Glutamatergic neuron (in vitro differentiated cells): ENCODE measurements at regions not wholly inside any gene's neighbourhood (a gene's known extent, or its start where the extent isn't known, plus 50 kb on each side); places are given as distances from the start of the nearest gene placed in this dataset.

Source experiments
- DNase-seq: peaks from one replicate; pipeline ENCODE4 v3.0.0; 2022
- H3K27ac Mint-ChIP-seq: one replicate; pipeline ENCODE4 v1.8.0; 2020; ENCODE audit warnings: mild to moderate bottlenecking, mixed read lengths, inconsistent platforms; ENCODE audit not compliant: unreplicated experiment
- H3K27me3 Mint-ChIP-seq: one replicate; pipeline ENCODE4 v1.8.0; 2020; ENCODE audit warnings: mild to moderate bottlenecking, moderate library complexity, mixed read lengths, inconsistent platforms; ENCODE audit not compliant: unreplicated experiment
- H3K36me3 Mint-ChIP-seq: one replicate; pipeline ENCODE4 v1.8.0; 2020; ENCODE audit warnings: mild to moderate bottlenecking, mixed read lengths, inconsistent platforms; ENCODE audit not compliant: unreplicated experiment
- H3K4me1 Mint-ChIP-seq: one replicate; pipeline ENCODE4 v1.8.0; 2020; ENCODE audit warnings: mild to moderate bottlenecking, low read depth, mixed read lengths, inconsistent platforms; ENCODE audit not compliant: unreplicated experiment
- H3K4me3 Mint-ChIP-seq: one replicate; pipeline ENCODE4 v1.8.0; 2020; ENCODE audit warnings: mild to moderate bottlenecking, mixed read lengths, inconsistent platforms; ENCODE audit not compliant: unreplicated experiment
- H3K9me3 Mint-ChIP-seq: one replicate; pipeline ENCODE4 v1.8.0; 2020; ENCODE audit warnings: mild to moderate bottlenecking, moderate library complexity, mixed read lengths, inconsistent platforms; ENCODE audit not compliant: unreplicated experiment
- TF ChIP-seq, protein P1 (sequence below): fragments of 200-600 bp; sonication (generic); IDR thresholded peaks from one replicate; pipeline ENCODE4 v1.5.0; 2021; ENCODE audit not compliant: partially characterized antibody, unreplicated experiment

DNA sequence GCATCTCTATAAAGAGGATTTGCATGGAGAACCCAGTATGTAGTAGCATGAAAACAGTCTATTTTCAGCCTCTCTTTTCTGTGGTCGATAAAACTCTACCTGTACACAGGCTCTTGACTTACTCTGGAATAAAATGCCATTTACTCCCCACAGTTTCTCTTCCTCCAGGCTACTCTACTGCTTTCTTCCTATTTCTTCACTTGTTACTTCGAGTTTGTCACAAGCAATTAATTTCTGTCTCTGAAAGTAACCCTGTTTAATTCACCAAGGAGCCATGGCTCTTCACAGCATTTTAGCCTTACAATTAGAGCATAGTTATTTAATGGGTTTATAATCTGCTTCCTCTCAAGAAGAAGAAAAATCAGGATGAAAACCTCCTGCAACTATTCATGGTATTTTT is 472.9 kb upstream of the PRKX start:
- no peaks in the 10 kb centered on the region for H3K4me1 Mint-ChIP-seq
- no peak for DNase-seq
- H3K4me3 Mint-ChIP-seq = no peak overlapping the region
- H3K27me3 Mint-ChIP-seq = no peaks in the 10 kb centered on the region
- no peaks in the 10 kb centered on the region for H3K9me3 Mint-ChIP-seq
- H3K36me3 Mint-ChIP-seq = no peaks in the 10 kb centered on the region
- H3K27ac Mint-ChIP-seq = no peak overlapping the region
- TF ChIP-seq, protein P1, sequence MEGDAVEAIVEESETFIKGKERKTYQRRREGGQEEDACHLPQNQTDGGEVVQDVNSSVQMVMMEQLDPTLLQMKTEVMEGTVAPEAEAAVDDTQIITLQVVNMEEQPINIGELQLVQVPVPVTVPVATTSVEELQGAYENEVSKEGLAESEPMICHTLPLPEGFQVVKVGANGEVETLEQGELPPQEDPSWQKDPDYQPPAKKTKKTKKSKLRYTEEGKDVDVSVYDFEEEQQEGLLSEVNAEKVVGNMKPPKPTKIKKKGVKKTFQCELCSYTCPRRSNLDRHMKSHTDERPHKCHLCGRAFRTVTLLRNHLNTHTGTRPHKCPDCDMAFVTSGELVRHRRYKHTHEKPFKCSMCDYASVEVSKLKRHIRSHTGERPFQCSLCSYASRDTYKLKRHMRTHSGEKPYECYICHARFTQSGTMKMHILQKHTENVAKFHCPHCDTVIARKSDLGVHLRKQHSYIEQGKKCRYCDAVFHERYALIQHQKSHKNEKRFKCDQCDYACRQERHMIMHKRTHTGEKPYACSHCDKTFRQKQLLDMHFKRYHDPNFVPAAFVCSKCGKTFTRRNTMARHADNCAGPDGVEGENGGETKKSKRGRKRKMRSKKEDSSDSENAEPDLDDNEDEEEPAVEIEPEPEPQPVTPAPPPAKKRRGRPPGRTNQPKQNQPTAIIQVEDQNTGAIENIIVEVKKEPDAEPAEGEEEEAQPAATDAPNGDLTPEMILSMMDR = no peak

DNA sequence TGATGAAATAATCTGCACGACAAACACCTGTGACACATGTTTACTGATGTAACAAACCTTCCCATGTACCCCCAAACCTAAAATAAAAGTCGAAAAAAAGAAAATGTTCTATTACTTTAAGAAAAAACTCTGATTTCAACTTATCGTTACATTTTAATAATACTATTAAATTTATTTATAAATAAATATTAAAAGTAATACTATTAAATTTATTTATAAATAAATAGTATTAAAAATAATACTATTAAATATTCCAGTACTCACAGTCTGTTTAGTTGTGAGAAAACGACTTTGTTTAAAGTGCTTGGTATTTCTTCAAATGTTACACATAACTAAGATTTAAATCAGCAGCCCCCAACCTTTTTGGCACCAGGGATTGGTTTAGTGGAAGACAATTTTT is 471.6 kb upstream of the PRKX start:
- no peak for DNase-seq
- no peaks in the 10 kb centered on the region for H3K36me3 Mint-ChIP-seq
- H3K4me3 Mint-ChIP-seq = no peak overlapping the region
- TF ChIP-seq, protein P1 = no peak
- no peaks in the 10 kb centered on the region for H3K9me3 Mint-ChIP-seq
- H3K27ac Mint-ChIP-seq = no peak overlapping the region
- no peaks in the 10 kb centered on the region for H3K4me1 Mint-ChIP-seq
- no peaks in the 10 kb centered on the region for H3K27me3 Mint-ChIP-seq

DNA sequence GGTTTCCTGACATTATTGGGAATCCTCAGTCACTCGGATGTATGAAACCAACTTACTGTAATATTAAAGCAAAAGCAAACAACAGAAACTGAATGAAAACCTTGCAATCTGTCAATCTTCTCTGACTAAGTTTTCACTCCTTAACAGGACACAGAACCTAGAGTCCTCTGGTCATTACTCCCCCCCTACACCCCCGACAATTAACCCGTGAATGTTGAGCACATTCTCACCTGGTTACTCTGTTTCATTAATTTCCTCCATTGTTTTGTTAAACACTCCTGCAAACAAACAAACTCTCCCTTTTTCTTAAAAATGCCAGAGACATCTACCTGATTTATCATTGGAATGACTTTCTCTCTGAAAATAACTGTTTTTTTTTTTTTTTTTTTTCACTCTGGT is 469.0 kb upstream of the PRKX start:
- DNase-seq = no peak
- no peaks in the 10 kb centered on the region for H3K36me3 Mint-ChIP-seq
- TF ChIP-seq, protein P1 = no peak
- H3K27ac Mint-ChIP-seq = no peak overlapping the region
- H3K4me3 Mint-ChIP-seq = no peak overlapping the region
- no peaks in the 10 kb centered on the region for H3K9me3 Mint-ChIP-seq
- no peaks in the 10 kb centered on the region for H3K4me1 Mint-ChIP-seq
- no peaks in the 10 kb centered on the region for H3K27me3 Mint-ChIP-seq

DNA sequence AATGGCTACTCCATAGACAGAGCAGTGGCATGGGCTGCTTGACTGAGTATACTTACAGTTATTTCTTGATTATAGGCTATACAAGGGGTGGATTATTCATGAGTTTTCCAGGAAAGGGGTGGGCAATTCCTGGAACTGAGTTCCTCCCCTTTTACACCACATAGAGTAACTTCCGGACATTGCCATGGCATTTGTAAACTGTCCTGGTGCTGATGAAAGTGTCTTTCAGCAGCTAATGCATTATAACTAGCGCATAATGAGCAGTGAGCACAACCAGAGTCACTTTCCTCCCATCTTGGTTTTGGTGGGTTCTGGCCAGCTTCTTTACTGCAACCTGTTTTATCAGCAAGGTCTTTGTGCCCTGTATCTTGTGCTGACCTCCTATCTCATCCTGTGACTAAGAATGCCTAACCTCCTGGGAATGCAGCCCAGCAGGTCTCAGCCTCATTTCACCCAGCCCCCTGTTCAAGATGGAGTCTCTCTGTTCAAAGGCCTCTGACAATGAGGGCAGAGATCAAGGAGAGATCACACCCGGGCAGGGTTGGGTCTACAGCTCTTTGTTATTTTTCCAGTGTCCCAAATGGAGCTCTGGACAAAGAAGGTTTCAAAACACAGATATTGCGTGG is 468.4 kb upstream of the PRKX start:
- DNase-seq = no peak
- TF ChIP-seq, protein P1 = no peak
- H3K9me3 Mint-ChIP-seq = no peaks in the 10 kb centered on the region

DNA sequence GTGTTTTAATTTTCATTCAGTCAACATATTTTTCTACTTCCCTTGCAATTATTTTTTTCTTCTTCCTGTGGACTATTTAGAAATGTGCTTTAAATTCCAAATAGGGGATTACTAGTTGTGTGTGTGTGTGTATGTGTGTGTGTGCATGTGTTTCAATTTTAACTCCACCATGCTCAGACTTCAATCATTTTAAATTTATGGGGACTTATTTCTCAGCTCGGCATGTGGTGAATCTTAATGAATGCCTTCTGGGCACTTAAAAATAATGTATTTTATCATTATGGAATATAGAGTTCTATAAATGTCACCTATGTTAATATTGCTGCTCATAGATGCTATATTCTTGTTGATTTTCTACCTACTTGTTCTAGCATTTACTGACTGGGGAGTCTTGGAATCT is 465.6 kb upstream of the PRKX start:
- Mint-ChIP-seq H3K4me1 (no peaks in the 10 kb centered on the region), H3K36me3 (no peaks in the 10 kb centered on the region), H3K9me3 (no peaks in the 10 kb centered on the region), H3K27me3 (no peaks in the 10 kb centered on the region), H3K4me3 (no peak overlapping the region), H3K27ac (no peak overlapping the region)
- TF ChIP-seq, protein P1 = no peak
- no peak for DNase-seq

More for the DNA sequence above, 468.4 kb upstream of the PRKX start:
- no peaks in the 10 kb centered on the region for H3K36me3 Mint-ChIP-seq
- H3K27ac Mint-ChIP-seq = no peak overlapping the region
- H3K4me3 Mint-ChIP-seq = no peak overlapping the region
- H3K4me1 Mint-ChIP-seq = no peaks in the 10 kb centered on the region
- H3K27me3 Mint-ChIP-seq = no peaks in the 10 kb centered on the region
